OCI-LY1 (cell line): ENCODE measurements at regions not wholly inside any gene's neighbourhood (a gene's known extent, or its start where the extent isn't known, plus 50 kb on each side); places are given as distances from the start of the nearest gene placed in this dataset.

Source experiments
- H2AFZ ChIP-seq: fragments of 200-600 bp; sonication (generic), shearing (Covaris generic); 2 replicates; pipeline ENCODE4 v1.6.0; 2014; ENCODE audit warnings: antibody characterized with exemption, mild to moderate bottlenecking, low read length
- H3F3A ChIP-seq: fragments of 200-600 bp; sonication (generic), shearing (Covaris generic); 2 replicates; pipeline ENCODE4 v1.6.0; 2014; ENCODE audit warnings: mild to moderate bottlenecking, antibody characterized with exemption, low read length, moderate library complexity; ENCODE audit not compliant: insufficient read depth
- H3K27ac ChIP-seq: fragments of 200-600 bp; sonication (generic); 2 replicates; pipeline ENCODE4 v1.5.1; 2014; ENCODE audit warnings: low read length, mixed run types, mild to moderate bottlenecking, low read depth; ENCODE audit not compliant: poor library complexity, severe bottlenecking
- H3K27me3 ChIP-seq: fragments of 200-600 bp; sonication (generic); 2 replicates; pipeline ENCODE4 v1.6.0; 2014; ENCODE audit warnings: antibody characterized with exemption, mild to moderate bottlenecking, low read length, moderate library complexity; ENCODE audit not compliant: insufficient read depth
- H3K36me3 ChIP-seq: fragments of 200-600 bp; sonication (generic); 2 replicates; pipeline ENCODE4 v1.6.1; 2014; ENCODE audit warnings: mild to moderate bottlenecking, antibody characterized with exemption, low read length, moderate library complexity, mixed read lengths; ENCODE audit not compliant: insufficient read depth
- H3K4me1 ChIP-seq: fragments of 200-600 bp; sonication (generic); 2 replicates; pipeline ENCODE4 v1.5.1; 2014; ENCODE audit warnings: mild to moderate bottlenecking, low read length, moderate library complexity; ENCODE audit not compliant: insufficient read depth, severe bottlenecking
- H3K4me2 ChIP-seq: fragments of 200-600 bp; sonication (generic), shearing (Covaris generic); 2 replicates; pipeline ENCODE4 v1.6.1; 2014; ENCODE audit warnings: low read length
- H3K4me3 ChIP-seq: fragments of 200-600 bp; sonication (generic); 2 replicates; pipeline ENCODE4 v1.5.1; 2014; ENCODE audit warnings: low read length, low read depth, mild to moderate bottlenecking, mixed read lengths; ENCODE audit not compliant: poor library complexity, severe bottlenecking
- H3K79me2 ChIP-seq: fragments of 200-600 bp; shearing (Covaris generic); 2 replicates; pipeline ENCODE4 v1.6.1; 2016; ENCODE audit warnings: mixed run types, low read length, mixed read lengths; ENCODE audit not compliant: insufficient read depth
- H3K9ac ChIP-seq: fragments of 200-600 bp; sonication (generic), shearing (Covaris generic); 2 replicates; pipeline ENCODE4 v1.6.1; 2014; ENCODE audit warnings: mild to moderate bottlenecking, low read length, mixed read lengths
- H3K9me2 ChIP-seq: fragments of 200-600 bp; sonication (generic), shearing (Covaris generic); 2 replicates; pipeline ENCODE4 v1.6.1; 2014; ENCODE audit warnings: low read depth, mild to moderate bottlenecking, low read length, mixed read lengths
- H3K9me3 ChIP-seq: fragments of 200-600 bp; shearing (Covaris generic); 2 replicates; pipeline ENCODE4 v1.6.1; 2014; ENCODE audit warnings: low read length, mixed read lengths
- H4K20me1 ChIP-seq: fragments of 200-600 bp; sonication (generic), shearing (Covaris generic); 2 replicates; pipeline ENCODE4 v1.6.0; 2016; ENCODE audit warnings: mild to moderate bottlenecking, low read length; ENCODE audit not compliant: insufficient read depth
- EZH2 ChIP-seq: fragments of 200-600 bp; sonication (generic), shearing (Covaris generic); IDR thresholded peaks from 2 replicates; pipeline ENCODE4 v1.8.0; 2017; ENCODE audit warnings: borderline replicate concordance, mixed run types, mild to moderate bottlenecking, antibody characterized with exemption, low read length, moderate library complexity, mixed read lengths
- TF ChIP-seq, protein P1 (sequence below): fragments of 200-600 bp; sonication (generic), shearing (Covaris generic); IDR thresholded peaks from 2 replicates; pipeline ENCODE4 v1.5.1; 2017; ENCODE audit warnings: mild to moderate bottlenecking, antibody characterized with exemption, low read length, moderate library complexity, mixed read lengths

DNA sequence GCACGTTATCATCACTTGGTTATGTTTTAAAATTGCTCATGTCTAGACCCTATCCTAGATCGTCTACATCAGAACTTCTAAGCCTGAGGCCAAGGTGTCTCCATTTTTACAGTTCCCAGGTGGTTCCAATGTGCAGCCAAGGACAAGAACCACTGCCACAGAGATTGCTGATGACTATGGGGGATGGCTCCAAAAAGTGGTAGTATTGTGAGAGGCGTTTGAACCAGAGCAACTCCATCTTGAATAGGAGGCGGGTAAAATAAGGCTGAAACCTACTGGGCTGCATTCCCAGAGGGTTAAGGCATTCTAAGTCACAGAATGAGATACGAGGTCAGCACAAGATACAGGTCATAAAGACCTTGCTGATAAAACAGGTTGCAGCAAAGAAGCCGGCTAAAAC lies 195.6 kb upstream of the FOXN2 start:
- no peak overlapping the region for H3K27ac ChIP-seq
- TF ChIP-seq, protein P1, sequence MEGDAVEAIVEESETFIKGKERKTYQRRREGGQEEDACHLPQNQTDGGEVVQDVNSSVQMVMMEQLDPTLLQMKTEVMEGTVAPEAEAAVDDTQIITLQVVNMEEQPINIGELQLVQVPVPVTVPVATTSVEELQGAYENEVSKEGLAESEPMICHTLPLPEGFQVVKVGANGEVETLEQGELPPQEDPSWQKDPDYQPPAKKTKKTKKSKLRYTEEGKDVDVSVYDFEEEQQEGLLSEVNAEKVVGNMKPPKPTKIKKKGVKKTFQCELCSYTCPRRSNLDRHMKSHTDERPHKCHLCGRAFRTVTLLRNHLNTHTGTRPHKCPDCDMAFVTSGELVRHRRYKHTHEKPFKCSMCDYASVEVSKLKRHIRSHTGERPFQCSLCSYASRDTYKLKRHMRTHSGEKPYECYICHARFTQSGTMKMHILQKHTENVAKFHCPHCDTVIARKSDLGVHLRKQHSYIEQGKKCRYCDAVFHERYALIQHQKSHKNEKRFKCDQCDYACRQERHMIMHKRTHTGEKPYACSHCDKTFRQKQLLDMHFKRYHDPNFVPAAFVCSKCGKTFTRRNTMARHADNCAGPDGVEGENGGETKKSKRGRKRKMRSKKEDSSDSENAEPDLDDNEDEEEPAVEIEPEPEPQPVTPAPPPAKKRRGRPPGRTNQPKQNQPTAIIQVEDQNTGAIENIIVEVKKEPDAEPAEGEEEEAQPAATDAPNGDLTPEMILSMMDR = no peak
- TF ChIP-seq EZH2 = no peak
- H3K9me2 ChIP-seq = no peaks in the 10 kb centered on the region

DNA sequence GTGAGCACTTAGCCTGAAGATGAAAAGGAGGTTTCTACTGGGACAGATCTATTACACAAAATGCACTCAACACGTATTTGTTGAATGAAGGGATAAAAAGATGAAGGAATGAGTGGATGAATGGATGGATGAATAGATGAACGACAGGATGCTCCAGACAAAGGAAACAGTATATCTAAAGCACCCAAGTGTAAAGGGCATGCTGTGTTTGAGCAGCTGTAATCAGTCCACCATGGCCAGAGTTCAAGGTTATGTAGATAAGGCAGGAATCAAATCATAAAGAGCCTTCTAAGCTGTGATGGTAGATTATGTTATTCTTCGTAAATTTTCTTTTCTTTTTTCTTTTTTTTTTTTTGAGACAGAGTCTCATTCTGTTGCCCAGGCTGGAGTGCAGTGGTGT lies 194.4 kb upstream of the FOXN2 start:
- TF ChIP-seq, protein P1 = no peak
- TF ChIP-seq EZH2 = no peak
- no peak overlapping the region for H2AFZ ChIP-seq
- no peaks in the 10 kb centered on the region for H3F3A ChIP-seq
- no peaks in the 10 kb centered on the region for H3K4me1 ChIP-seq
- no peak overlapping the region for H3K27ac ChIP-seq
- H3K9me3 ChIP-seq = no peaks in the 10 kb centered on the region
- H3K79me2 ChIP-seq = no peaks in the 10 kb centered on the region
- H3K27me3 ChIP-seq = no peaks in the 10 kb centered on the region
- no peak overlapping the region for H3K4me3 ChIP-seq
- H3K9me2 ChIP-seq = no peaks in the 10 kb centered on the region
- no peak overlapping the region for H3K9ac ChIP-seq
- no peak overlapping the region for H3K4me2 ChIP-seq
- no peaks in the 10 kb centered on the region for H3K36me3 ChIP-seq
- H4K20me1 ChIP-seq = no peaks in the 10 kb centered on the region

More for the DNA sequence above, 195.6 kb upstream of the FOXN2 start:
- Histone ChIP-seq H3K4me1 (no peaks in the 10 kb centered on the region), H3K27me3 (no peaks in the 10 kb centered on the region), H3K9me3 (no peaks in the 10 kb centered on the region), H3F3A (no peaks in the 10 kb centered on the region), H3K36me3 (no peaks in the 10 kb centered on the region), H2AFZ (no peak overlapping the region), H4K20me1 (no peaks in the 10 kb centered on the region), H3K4me2 (no peak overlapping the region), H3K4me3 (no peak overlapping the region), H3K79me2 (no peaks in the 10 kb centered on the region), H3K9ac (no peak overlapping the region)

DNA sequence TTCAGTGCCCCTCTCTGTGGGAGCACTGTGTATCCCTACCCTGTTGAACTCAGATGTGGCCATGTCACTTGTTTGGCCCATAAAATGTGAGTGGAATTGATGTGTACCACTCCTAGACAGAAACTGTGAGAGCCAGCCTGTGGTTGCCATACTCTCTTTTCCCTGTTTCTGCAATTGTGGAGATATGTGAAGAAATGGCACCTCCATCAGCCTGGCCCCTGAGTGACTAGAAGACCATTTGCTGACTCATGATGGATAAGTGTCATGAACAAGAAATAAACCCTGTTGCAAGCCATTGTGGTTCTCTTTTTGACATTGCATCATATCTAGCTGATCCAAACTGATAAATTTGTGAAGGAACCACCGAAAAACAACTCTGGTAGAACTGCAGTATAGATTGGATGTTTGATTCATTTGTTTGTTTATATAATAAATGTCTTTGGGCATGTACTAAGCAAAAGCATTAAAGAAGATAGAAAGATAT lies 193.7 kb upstream of the FOXN2 start:
- H2AFZ ChIP-seq = no peak overlapping the region
- no peak overlapping the region for H3K27ac ChIP-seq
- no peaks in the 10 kb centered on the region for H3K79me2 ChIP-seq
- no peak overlapping the region for H3K4me3 ChIP-seq
- TF ChIP-seq EZH2 = no peak
- TF ChIP-seq, protein P1 = no peak
- no peaks in the 10 kb centered on the region for H4K20me1 ChIP-seq
- no peak overlapping the region for H3K4me2 ChIP-seq
- no peaks in the 10 kb centered on the region for H3F3A ChIP-seq
- no peaks in the 10 kb centered on the region for H3K4me1 ChIP-seq
- H3K9ac ChIP-seq = no peak overlapping the region
- no peaks in the 10 kb centered on the region for H3K27me3 ChIP-seq
- no peaks in the 10 kb centered on the region for H3K36me3 ChIP-seq
- no peaks in the 10 kb centered on the region for H3K9me3 ChIP-seq
- no peaks in the 10 kb centered on the region for H3K9me2 ChIP-seq
